GM21528 (cell line): ENCODE measurements at regions not wholly inside any gene's neighbourhood (a gene's known extent, or its start where the extent isn't known, plus 50 kb on each side); places are given as distances from the start of the nearest gene placed in this dataset.
"Not testable (repeated sequence)": the region's sequence is repeated elsewhere in the genome, so short reads cannot be mapped to it uniquely, and the experiment has no call there.

Experiments used
- ATAC-seq: cut with Tn5 transposase; IDR thresholded peaks from one replicate; pipeline ENCODE4 v1.9.1; 2021; ENCODE audit warnings: mild to moderate bottlenecking, moderate library complexity; ENCODE audit not compliant: unreplicated experiment, low FRiP score

- no peak for ATAC-seq
These were observed 316.6 kb downstream of the TLE1 start for GRCh38 chr9:81372628-81373191.

GRCh38 chr9:81371824-81372223 is 317.5 kb downstream of the TLE1 start:
- ATAC-seq = no peak

GRCh38 chr9:81370650-81371049 is 318.7 kb downstream of the TLE1 start:
- no peak for ATAC-seq

- no peak for ATAC-seq
These were observed 319.3 kb downstream of the TLE1 start for GRCh38 chr9:81370096-81370495.

- ATAC-seq = no peak
These were observed 320.2 kb downstream of the TLE1 start for GRCh38 chr9:81369121-81369520.

GRCh38 chr9:81363916-81364480 is 325.3 kb downstream of the TLE1 start:
- no peak for ATAC-seq

GRCh38 chr9:81361296-81361695 is 328.1 kb downstream of the TLE1 start:
- no peak for ATAC-seq

- no peak for ATAC-seq
These were observed 338.2 kb downstream of the TLE1 start for GRCh38 chr9:81351166-81351565.

- ATAC-seq = no peak
These were observed 345.0 kb downstream of the TLE1 start for GRCh38 chr9:81344366-81344765.

- ATAC-seq = no peak
These were observed 353.4 kb downstream of the TLE1 start for GRCh38 chr9:81335879-81336421.

- ATAC-seq = no peak
These were observed 367.8 kb downstream of the TLE1 start for GRCh38 chr9:81321551-81321950.

- no peak for ATAC-seq
These were observed 368.4 kb downstream of the TLE1 start for GRCh38 chr9:81320909-81321482.

- ATAC-seq = no peak
These were observed 370.8 kb downstream of the TLE1 start for GRCh38 chr9:81318571-81318970.

GRCh38 chr9:81317939-81318338 is 371.4 kb downstream of the TLE1 start:
- ATAC-seq = no peak

- no peak for ATAC-seq
These were observed 372.1 kb downstream of the TLE1 start for GRCh38 chr9:81317223-81317622.

- no peak for ATAC-seq
These were observed 374.9 kb downstream of the TLE1 start for GRCh38 chr9:81314490-81314889.

GRCh38 chr9:81313877-81314276 is 375.5 kb downstream of the TLE1 start:
- ATAC-seq = no peak

GRCh38 chr9:81312346-81312745 is 377.0 kb downstream of the TLE1 start:
- ATAC-seq = no peak

GRCh38 chr9:81308404-81308803 is 380.9 kb downstream of the TLE1 start:
- no peak for ATAC-seq

- ATAC-seq = not testable (repeated sequence)
These were observed 381.6 kb downstream of the TLE1 start for GRCh38 chr9:81307791-81308190.

- ATAC-seq = no peak
These were observed 383.7 kb downstream of the TLE1 start for GRCh38 chr9:81305561-81306182.

GRCh38 chr9:81303658-81304057 is 385.7 kb downstream of the TLE1 start:
- no peak for ATAC-seq
